Retinal pigment epithelial cell (primary cell): ENCODE measurements at regions not wholly inside any gene's neighbourhood (a gene's known extent, or its start where the extent isn't known, plus 50 kb on each side); places are given as distances from the start of the nearest gene placed in this dataset.

Experiments used
- DNase-seq: peaks from one replicate; pipeline ENCODE4 v3.0.0-alpha.2; 2010; ENCODE audit warnings: low read depth
- H3K4me3 ChIP-seq: 2 replicates; pipeline ENCODE4 v1.5.1; 2011; ENCODE audit warnings: mild to moderate bottlenecking, low read length, control low read depth, moderate library complexity
- TF ChIP-seq, protein P1 (sequence below): conservative IDR thresholded peaks from 2 replicates; pipeline ENCODE4 v1.5.1; 2011; ENCODE audit warnings: low read depth, low read length, control low read depth, inconsistent platforms

DNA sequence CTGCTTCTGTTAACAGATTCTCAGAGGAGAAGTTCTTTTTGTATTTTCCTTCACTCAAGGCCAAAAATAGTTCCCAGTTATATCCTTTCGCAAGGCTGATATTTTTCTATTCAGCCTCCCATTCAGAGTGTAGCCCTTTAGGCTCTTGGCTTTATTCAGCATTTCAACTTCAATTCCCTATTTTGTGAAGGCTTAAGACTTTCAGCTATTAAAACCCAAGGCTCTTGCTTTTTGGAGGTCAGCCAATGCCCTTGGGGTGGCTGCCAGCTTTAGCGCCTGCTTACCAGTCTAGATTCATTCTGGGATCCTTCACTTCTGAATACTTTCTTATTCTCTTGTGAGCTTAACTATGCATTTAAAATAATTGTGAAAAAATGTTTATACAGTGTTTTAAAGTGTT is 57.3 kb upstream of the ADGRA3 start:
- TF ChIP-seq, protein P1, sequence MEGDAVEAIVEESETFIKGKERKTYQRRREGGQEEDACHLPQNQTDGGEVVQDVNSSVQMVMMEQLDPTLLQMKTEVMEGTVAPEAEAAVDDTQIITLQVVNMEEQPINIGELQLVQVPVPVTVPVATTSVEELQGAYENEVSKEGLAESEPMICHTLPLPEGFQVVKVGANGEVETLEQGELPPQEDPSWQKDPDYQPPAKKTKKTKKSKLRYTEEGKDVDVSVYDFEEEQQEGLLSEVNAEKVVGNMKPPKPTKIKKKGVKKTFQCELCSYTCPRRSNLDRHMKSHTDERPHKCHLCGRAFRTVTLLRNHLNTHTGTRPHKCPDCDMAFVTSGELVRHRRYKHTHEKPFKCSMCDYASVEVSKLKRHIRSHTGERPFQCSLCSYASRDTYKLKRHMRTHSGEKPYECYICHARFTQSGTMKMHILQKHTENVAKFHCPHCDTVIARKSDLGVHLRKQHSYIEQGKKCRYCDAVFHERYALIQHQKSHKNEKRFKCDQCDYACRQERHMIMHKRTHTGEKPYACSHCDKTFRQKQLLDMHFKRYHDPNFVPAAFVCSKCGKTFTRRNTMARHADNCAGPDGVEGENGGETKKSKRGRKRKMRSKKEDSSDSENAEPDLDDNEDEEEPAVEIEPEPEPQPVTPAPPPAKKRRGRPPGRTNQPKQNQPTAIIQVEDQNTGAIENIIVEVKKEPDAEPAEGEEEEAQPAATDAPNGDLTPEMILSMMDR, result no peak
- peak; percentile 87 for DNase-seq
- no peak overlapping the region for H3K4me3 ChIP-seq

DNA sequence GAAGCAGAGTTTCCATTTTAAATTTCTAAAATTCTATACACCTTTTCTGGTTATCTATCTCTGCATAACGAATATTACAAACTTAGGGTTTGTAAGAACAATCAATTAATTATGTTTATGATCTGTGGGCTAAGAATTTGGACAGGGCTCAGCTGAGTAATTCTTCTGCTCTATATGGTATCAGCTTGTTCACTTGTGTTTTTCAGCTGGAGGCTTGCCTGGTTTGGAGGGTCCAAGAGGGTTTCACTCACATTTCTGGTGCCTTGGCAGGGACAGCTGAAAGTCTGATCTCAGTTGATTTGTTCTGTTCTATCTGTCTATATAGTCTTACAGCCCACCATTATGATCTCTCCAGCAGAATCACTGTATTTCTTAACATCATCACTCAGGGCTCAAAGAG is 57.8 kb upstream of the ADGRA3 start:
- DNase-seq, result no peak
- H3K4me3 ChIP-seq, result no peak overlapping the region
- TF ChIP-seq, protein P1, result no peak

DNA sequence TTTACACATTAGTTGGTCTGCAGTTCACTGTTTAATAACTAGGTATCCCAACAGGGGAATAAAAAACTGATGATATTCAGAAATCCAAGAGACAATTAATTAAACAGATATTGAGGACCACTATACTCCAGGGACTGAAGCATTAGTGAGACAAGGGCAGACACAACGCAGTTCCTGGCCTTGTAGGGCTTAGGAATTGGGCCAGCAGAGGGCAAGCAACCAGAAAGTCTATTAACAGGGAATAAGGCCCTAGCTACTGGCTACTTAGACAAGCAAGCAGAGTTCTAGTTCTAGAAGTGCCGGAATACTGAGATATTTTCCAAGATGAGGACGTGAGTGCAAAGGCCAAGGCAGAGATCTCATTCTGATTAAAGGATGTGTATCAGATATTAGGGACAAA is 58.6 kb upstream of the ADGRA3 start:
- no peak for DNase-seq
- H3K4me3 ChIP-seq, result no peak overlapping the region
- TF ChIP-seq, protein P1, result no peak

DNA sequence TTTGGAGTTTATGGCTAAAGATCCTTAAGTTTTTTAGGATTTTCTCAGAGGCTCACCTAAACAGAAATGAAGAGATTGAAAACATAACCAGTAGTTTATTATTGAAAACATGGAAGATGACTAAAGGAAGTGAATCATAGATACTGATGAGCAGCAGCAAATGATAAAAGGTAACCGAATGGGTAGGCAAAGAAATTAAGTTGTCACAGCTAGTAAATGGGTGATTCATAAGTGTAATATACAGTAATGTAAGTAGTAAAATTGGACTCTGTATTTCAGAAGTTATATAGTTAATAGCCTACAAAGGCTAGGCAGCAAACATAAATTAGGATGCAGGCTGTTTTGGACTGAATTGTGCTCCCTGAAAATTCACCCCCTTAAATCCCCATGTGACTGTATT is 59.0 kb upstream of the ADGRA3 start:
- TF ChIP-seq, protein P1, result no peak
- no peak for DNase-seq
- H3K4me3 ChIP-seq, result no peak overlapping the region

DNA sequence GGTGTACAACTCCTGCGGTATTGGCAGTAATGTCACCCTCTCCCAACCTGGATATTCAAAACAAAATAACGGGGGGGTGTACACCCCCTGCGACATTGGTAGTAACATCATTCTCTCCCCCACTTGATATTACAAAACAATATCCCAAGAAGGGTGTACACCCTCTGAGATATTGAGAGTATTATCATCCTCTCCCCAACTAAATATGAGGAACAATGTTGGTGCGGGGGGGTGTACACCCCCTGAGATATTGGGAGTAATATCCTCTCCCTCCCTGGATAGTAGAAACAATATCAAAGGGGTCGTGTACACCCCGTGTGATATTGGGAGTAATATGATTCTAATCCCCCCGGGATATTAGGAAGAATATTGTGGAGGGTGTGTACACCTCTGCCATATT is 71.4 kb upstream of the ADGRA3 start:
- no peak for DNase-seq
- TF ChIP-seq, protein P1, result no peak
- no peak overlapping the region for H3K4me3 ChIP-seq

DNA sequence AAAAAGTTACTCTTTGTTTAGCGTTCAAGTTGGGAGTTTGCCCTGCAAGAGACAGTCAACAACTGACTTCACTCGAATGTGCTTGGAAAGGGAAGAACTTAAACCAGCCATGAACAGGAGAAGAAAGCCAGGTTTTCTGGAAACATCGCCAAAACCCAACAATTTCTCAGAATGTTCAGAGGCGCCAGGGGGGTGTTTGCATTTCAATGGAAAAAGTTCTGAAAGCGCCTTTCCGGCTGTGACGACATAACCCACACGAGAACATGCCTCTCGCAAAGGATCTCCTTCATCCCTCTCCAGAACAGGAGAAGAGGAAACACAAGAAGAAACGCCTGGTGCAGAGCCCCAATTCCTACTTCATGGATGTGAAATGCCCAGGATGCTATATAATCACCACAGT is 78.1 kb upstream of the ADGRA3 start:
- TF ChIP-seq, protein P1, result no peak
- no peak overlapping the region for H3K4me3 ChIP-seq
- DNase-seq, result no peak

DNA sequence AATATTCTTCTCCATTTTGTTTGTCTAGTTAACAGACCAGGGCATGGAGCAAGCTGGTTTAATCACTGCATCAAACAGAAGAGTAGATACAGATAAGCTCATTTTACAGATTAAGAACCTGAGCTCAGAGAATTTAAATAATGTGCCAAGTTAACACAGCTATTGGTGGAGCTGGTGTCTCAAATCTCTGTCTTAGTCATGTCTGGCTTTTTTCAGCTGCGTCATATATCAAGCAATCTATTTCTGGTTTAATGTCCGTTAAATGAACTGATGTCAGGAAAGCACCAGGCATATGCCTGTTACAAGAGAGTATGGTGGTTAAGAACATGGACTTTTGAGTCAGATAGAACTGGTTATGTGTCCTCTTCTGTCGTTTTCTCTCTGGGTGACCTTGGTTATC is 79.8 kb upstream of the ADGRA3 start:
- no peak overlapping the region for H3K4me3 ChIP-seq
- TF ChIP-seq, protein P1, result no peak
- peak; percentile 63 for DNase-seq
